ENCODE measurements at regions not wholly inside any gene's neighbourhood (a gene's known extent, or its start where the extent isn't known, plus 50 kb on each side); places are given as distances from the start of the nearest gene placed in this dataset.

DNA sequence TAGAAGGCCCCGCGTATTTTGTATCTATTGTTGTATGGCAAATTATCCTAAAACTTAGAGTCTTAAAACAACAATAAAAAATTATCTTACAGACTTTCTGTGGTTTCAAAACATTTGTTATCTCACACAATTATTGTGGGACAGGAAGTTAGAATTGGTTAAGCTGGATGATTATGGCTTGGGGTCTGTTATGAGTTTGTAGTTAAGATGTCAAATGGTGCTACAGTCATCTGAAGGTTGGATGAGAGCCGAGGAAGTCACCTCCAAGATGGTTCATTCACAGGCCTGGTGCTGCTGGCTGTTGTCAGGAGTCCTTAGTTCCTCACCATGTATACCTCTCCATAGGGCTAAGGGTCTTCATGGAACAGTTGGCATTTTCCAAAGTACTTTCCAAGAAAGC is 175.6 kb upstream of the FANCL start:
- Histone ChIP-seq H3F3A (ENCODE audit: insufficient read depth, low read length) (no peaks in the 10 kb centered on the region), H3K9ac (ENCODE audit: low read length) (no peak overlapping the region), H3K79me2 (ENCODE audit: insufficient read depth, low read length) (no peaks in the 10 kb centered on the region), H2AFZ (ENCODE audit: low read length) (no peak overlapping the region), H3K36me3 (ENCODE audit: insufficient read depth, low read length) (no peaks in the 10 kb centered on the region), H3K4me3 (ENCODE audit: low read depth, low read length, poor library complexity, severe bottlenecking) (no peak overlapping the region), H3K27ac (ENCODE audit: low read depth, low read length, poor library complexity, severe bottlenecking) (no peak overlapping the region), H4K20me1 (ENCODE audit: insufficient read depth, low read length) (no peaks in the 10 kb centered on the region), H3K9me2 (ENCODE audit: low read depth, low read length) (no peaks in the 10 kb centered on the region), H3K4me1 (ENCODE audit: insufficient read depth, low read length, severe bottlenecking) (no peaks in the 10 kb centered on the region), H3K4me2 (ENCODE audit: low read length) (no peak overlapping the region), H3K9me3 (ENCODE audit: low read length) (no peaks in the 10 kb centered on the region), H3K27me3 (ENCODE audit: insufficient read depth, low read length) (no peaks in the 10 kb centered on the region)
- TF ChIP-seq, protein P1, sequence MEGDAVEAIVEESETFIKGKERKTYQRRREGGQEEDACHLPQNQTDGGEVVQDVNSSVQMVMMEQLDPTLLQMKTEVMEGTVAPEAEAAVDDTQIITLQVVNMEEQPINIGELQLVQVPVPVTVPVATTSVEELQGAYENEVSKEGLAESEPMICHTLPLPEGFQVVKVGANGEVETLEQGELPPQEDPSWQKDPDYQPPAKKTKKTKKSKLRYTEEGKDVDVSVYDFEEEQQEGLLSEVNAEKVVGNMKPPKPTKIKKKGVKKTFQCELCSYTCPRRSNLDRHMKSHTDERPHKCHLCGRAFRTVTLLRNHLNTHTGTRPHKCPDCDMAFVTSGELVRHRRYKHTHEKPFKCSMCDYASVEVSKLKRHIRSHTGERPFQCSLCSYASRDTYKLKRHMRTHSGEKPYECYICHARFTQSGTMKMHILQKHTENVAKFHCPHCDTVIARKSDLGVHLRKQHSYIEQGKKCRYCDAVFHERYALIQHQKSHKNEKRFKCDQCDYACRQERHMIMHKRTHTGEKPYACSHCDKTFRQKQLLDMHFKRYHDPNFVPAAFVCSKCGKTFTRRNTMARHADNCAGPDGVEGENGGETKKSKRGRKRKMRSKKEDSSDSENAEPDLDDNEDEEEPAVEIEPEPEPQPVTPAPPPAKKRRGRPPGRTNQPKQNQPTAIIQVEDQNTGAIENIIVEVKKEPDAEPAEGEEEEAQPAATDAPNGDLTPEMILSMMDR (IDR thresholded peaks at IDR 0.05; ENCODE audit: low read length), result no peak
- TF ChIP-seq EZH2 (IDR thresholded peaks at IDR 0.05; ENCODE audit: borderline replicate concordance, low read length), result no peak

DNA sequence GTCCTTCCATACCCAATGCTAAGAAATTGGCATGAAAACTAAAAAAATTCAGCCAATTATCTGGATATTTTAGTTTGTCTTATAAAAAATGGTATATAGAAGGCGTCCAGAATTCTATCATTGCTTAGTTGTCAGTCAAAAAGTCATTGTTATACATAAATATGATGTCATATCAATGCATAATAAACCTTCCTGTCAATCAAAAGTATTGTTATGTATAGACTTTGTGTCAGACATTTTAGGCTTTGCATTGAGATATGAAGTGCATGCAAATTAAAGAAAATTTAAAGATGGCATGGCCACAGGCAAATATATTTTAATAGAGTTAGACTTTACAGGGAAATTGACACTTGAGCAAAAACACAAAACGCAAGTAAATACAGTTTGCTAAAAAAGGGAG is 173.4 kb upstream of the FANCL start:
- Histone ChIP-seq H3F3A (ENCODE audit: insufficient read depth, low read length) (no peaks in the 10 kb centered on the region), H3K27ac (ENCODE audit: low read depth, low read length, poor library complexity, severe bottlenecking) (no peak overlapping the region), H3K9ac (ENCODE audit: low read length) (no peak overlapping the region), H3K4me1 (ENCODE audit: insufficient read depth, low read length, severe bottlenecking) (no peaks in the 10 kb centered on the region), H3K9me2 (ENCODE audit: low read depth, low read length) (no peaks in the 10 kb centered on the region), H4K20me1 (ENCODE audit: insufficient read depth, low read length) (no peaks in the 10 kb centered on the region), H3K4me3 (ENCODE audit: low read depth, low read length, poor library complexity, severe bottlenecking) (no peak overlapping the region), H3K36me3 (ENCODE audit: insufficient read depth, low read length) (no peaks in the 10 kb centered on the region), H3K79me2 (ENCODE audit: insufficient read depth, low read length) (no peaks in the 10 kb centered on the region), H3K9me3 (ENCODE audit: low read length) (no peaks in the 10 kb centered on the region), H2AFZ (ENCODE audit: low read length) (no peak overlapping the region), H3K27me3 (ENCODE audit: insufficient read depth, low read length) (no peaks in the 10 kb centered on the region), H3K4me2 (ENCODE audit: low read length) (no peak overlapping the region)
- TF ChIP-seq EZH2 (IDR thresholded peaks at IDR 0.05; ENCODE audit: borderline replicate concordance, low read length), result no peak
- TF ChIP-seq, protein P1 (IDR thresholded peaks at IDR 0.05; ENCODE audit: low read length), result no peak

DNA sequence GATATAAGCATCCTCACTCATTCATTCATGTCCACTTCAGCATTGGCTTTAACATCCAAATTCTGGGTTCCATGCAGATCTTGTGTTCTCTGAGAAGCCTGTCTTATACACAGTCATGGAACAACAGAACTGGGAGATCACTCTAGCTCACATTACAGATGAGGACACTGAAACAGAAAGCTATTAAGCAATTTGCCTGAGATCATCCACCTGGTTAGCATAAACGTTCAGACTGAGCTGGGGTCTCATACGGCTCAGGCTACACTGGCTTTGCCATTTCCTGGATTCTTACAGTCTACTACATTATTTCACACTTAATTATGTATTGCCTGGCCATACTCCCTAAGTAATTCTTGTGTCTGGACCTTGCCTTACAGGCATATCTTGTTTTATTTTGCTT is 169.4 kb upstream of the FANCL start:
- Histone ChIP-seq H3K79me2 (ENCODE audit: insufficient read depth, low read length) (no peaks in the 10 kb centered on the region), H3F3A (ENCODE audit: insufficient read depth, low read length) (no peaks in the 10 kb centered on the region), H3K27ac (ENCODE audit: low read depth, low read length, poor library complexity, severe bottlenecking) (no peak overlapping the region), H3K4me3 (ENCODE audit: low read depth, low read length, poor library complexity, severe bottlenecking) (no peak overlapping the region), H3K27me3 (ENCODE audit: insufficient read depth, low read length) (no peaks in the 10 kb centered on the region), H3K4me2 (ENCODE audit: low read length) (no peak overlapping the region), H3K9me2 (ENCODE audit: low read depth, low read length) (no peaks in the 10 kb centered on the region), H3K36me3 (ENCODE audit: insufficient read depth, low read length) (no peaks in the 10 kb centered on the region), H3K9me3 (ENCODE audit: low read length) (no peaks in the 10 kb centered on the region), H3K9ac (ENCODE audit: low read length) (no peak overlapping the region), H2AFZ (ENCODE audit: low read length) (no peak overlapping the region), H3K4me1 (ENCODE audit: insufficient read depth, low read length, severe bottlenecking) (no peaks in the 10 kb centered on the region), H4K20me1 (ENCODE audit: insufficient read depth, low read length) (no peaks in the 10 kb centered on the region)
- TF ChIP-seq, protein P1 (IDR thresholded peaks at IDR 0.05; ENCODE audit: low read length), result no peak
- no peak for TF ChIP-seq EZH2 (IDR thresholded peaks at IDR 0.05; ENCODE audit: borderline replicate concordance, low read length)

All from OCI-LY1 (cell line).